EL (cell line): ENCODE measurements at regions not wholly inside any gene's neighbourhood (a gene's known extent, or its start where the extent isn't known, plus 50 kb on each side); places are given as distances from the start of the nearest gene placed in this dataset.
"Not testable (repeated sequence)": the region's sequence is repeated elsewhere in the genome, so short reads cannot be mapped to it uniquely, and the experiment has no call there.

Experiments
- DNase-seq: peaks from one replicate; pipeline ENCODE4 v3.0.0-alpha.2; 2016

- DNase-seq = peak; percentile 13
These were observed 197.1 kb downstream of the BCL11A start for GRCh38 chr2:60356346-60356745.

GRCh38 chr2:60355849-60356261, 197.6 kb downstream of the BCL11A start:
- no peak for DNase-seq

GRCh38 chr2:60354713-60355112, 198.7 kb downstream of the BCL11A start:
- no peak for DNase-seq

GRCh38 chr2:60353863-60354262, 199.6 kb downstream of the BCL11A start:
- no peak for DNase-seq

- DNase-seq = no peak
These were observed 200.1 kb downstream of the BCL11A start for GRCh38 chr2:60353406-60353800.

- DNase-seq = no peak
These were observed 200.7 kb downstream of the BCL11A start for GRCh38 chr2:60352491-60353405.

GRCh38 chr2:60351802-60352201, 201.7 kb downstream of the BCL11A start:
- no peak for DNase-seq

- DNase-seq = no peak
These were observed 202.1 kb downstream of the BCL11A start for GRCh38 chr2:60351321-60351720.

GRCh38 chr2:60350791-60351190, 202.7 kb downstream of the BCL11A start:
- DNase-seq = no peak

GRCh38 chr2:60347781-60348180, 205.7 kb downstream of the BCL11A start:
- DNase-seq = no peak

GRCh38 chr2:60342491-60342890, 211.0 kb downstream of the BCL11A start:
- DNase-seq = not testable (repeated sequence)

GRCh38 chr2:60341151-60341550, 212.3 kb downstream of the BCL11A start:
- DNase-seq = no peak

- DNase-seq = no peak
These were observed 214.2 kb downstream of the BCL11A start for GRCh38 chr2:60339286-60339685.

- peak; percentile 4 for DNase-seq
These were observed 216.3 kb downstream of the BCL11A start for GRCh38 chr2:60337142-60337497.

- no peak for DNase-seq
These were observed 216.9 kb downstream of the BCL11A start for GRCh38 chr2:60336442-60337141.

- DNase-seq = no peak
These were observed 217.8 kb downstream of the BCL11A start for GRCh38 chr2:60335533-60336237.

- no peak for DNase-seq
These were observed 218.8 kb downstream of the BCL11A start for GRCh38 chr2:60334610-60335009.

- DNase-seq = no peak
These were observed 220.2 kb downstream of the BCL11A start for GRCh38 chr2:60333264-60333663.

GRCh38 chr2:60331115-60331809, 222.2 kb downstream of the BCL11A start:
- no peak for DNase-seq

GRCh38 chr2:60329225-60329624, 224.2 kb downstream of the BCL11A start:
- DNase-seq = no peak

- no peak for DNase-seq
These were observed 228.9 kb downstream of the BCL11A start for GRCh38 chr2:60324536-60324935.

- DNase-seq = no peak
These were observed 231.6 kb downstream of the BCL11A start for GRCh38 chr2:60321816-60322215.

GRCh38 chr2:60320724-60321123, 232.7 kb downstream of the BCL11A start:
- no peak for DNase-seq
